LHCN-M2 (cell line): ENCODE measurements at regions not wholly inside any gene's neighbourhood (a gene's known extent, or its start where the extent isn't known, plus 50 kb on each side); places are given as distances from the start of the nearest gene placed in this dataset.

Source experiments
- DNase-seq: peaks from one replicate; pipeline ENCODE4 v3.0.0-alpha.2; 2012; ENCODE audit warnings: low read depth

DNA sequence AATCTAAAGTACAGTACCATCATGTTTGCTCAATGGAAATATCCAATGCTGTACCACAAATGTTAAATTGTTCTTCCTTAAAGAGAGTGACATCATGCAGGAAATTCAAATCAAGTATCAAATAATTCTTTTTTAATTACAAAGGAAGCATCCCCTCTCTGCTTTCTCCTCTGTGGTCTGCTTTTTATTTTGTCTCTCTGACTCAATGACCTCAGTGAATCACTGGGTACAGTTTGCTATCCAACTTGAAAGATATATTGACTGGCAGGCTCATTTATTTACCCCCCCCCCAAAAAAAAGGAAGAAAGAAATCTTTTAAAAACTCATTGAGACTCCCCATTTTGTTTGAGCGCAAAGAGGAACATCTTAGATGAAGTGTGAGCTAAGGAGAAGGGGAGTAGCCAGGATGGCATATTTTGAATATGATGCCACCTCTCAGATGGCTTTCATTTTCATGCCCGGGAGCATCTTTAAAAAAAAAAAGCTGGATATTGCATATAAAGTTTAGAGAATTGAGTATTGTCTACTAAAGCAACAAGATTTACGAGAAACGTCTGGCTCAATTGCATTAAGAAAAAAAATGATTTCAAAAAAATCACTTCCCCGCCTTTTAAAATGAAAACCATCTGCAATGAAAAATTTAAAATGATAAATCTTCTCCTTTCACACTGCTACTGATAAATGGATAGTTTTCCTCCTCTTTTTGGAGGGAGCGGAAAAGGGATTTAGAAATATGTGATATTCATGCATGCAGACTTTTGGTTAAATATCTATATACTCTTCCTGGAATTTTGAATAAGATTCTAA is 307.1 kb upstream of the DPH6 start:
- peak; percentile 16 for DNase-seq

DNA sequence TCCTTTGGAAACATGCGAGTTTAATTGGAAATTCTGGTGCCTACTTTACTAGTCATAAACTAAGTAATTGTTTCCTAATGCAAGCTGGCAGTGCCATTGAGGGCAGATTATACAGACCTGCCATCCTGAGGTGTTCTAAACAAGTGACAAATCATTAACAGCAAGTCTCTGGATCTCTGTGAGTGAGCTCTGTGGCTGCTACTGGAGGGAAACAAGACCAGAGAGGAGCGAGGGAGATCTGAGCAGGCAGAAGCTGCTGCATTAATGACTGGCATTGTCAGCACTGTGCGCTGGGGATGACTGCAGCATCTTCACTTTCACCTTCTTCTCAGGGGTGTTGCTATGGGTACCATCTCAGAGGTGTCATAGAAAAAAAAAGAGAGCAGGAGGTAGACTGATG is 308.4 kb upstream of the DPH6 start:
- no peak for DNase-seq

DNA sequence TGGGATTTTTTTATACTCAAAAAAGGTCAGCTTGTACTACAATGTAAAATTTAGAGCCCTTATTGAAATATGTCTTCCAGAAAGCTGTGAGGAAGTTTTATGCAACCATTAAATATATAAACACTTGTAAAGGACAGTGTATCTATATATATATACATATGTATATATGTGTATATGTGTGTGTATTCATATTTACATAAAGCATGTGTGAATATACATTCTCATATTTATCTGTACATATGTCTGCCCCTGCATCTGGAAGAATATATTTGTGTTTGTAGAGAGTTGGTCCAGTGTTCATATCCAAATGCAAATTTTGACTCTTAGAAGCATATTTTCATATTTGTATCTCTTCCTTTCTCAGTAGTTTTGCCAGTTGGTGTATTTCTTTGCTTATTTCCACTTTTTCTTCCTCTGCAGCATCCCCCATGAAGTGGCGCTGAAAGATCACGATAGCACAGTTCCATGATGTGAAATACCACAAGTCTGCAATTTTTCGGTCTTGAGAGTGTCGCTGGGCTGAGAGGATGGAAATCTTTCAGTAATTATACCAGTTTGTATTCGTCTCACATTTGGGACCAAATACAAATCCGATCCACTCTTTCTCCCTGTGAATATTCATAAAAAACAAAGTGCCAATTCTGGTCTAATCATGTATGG is 311.7 kb upstream of the DPH6 start:
- no peak for DNase-seq

DNA sequence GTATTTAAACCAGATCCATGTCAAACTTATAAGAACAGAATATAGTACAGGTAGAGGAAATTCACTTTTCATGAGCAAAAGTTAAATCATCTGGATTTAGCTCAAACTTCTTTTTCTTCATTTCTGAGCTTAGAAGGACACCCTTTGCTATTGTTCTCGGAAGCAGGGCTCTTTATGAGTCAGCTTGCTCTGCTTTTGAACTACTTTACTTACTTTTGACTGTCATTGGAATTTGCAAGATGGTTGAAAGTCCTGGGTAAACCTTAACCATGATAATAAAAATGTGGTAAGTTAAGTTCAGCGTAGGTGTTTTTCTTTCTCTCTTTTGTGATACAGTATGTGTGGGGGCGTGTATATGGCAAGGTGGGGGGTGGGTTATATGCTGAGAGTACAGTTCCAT is 312.7 kb upstream of the DPH6 start:
- no peak for DNase-seq

DNA sequence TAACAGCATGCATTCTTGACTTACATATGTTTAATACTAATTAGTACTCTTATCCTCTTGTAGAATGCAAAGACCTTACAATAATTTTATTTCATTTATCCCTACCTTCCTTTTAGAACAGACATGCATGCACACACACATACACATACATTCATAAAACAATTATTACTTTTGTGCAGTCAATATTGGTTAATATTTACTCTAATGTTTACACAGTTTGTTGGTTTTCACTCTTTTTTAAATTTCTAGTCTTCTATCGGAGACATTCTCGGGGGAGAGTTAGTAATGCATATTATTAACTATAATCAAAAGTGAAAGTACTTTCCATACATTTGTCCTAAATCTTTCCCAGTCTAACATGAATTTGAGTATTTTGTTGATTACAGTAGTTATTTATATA is 317.7 kb upstream of the DPH6 start:
- DNase-seq: no peak

DNA sequence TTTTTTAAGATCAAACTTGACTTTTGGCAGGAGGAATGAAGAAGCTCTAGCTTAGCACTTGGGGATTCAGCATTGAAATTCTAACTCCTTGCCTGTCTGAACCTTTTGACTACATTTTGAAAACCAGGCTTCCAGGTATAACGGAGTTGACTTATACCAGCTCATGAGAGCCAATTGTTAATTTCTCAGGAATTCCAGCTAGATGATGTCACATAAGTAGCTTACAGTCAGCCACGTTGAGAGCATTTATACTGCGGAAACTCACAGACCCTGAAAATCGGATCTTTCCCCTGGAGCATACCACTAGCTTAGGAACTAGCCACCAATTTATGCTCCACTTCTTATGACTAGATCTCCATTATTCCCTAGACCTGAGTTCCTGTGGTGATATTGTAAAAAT is 321.4 kb upstream of the DPH6 start:
- DNase-seq: no peak

DNA sequence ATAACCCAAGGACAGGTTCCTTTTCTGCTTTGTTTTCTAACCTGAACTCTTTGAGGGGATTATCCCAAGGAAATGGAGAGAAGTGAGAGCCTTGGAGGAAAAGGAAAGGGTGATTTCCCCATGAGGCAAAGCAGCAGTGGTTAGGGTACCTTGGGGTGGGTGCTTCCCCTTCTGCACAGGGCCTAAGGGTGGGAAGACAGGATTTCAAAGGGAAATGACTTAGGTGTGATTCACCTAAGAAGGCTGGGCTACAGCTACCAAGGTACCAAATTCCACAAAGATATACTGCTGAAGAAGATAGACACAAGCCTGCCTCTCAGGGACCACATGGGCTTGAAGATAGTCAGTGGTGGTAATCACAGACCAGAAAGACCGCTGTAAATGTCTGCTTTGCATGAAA is 325.3 kb upstream of the DPH6 start:
- no peak for DNase-seq

DNA sequence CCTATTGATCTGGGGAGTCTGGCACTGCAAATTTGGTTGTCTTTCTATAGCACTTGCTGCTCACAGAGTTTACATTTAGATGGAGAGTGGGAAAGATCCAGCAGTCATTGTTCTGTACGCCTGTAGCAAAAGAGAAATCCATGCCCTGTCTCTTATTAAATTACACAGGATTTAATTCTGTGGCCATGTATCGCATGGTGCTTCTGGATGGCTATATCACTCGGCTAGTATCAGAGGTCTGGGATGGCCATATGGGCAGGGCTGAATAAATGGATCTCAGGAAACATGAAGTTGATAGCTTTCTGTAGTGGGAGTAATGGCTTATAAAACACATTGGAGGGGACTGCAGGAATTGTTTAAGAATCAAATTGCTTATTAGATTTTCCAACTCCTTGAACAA is 325.8 kb upstream of the DPH6 start:
- no peak for DNase-seq

DNA sequence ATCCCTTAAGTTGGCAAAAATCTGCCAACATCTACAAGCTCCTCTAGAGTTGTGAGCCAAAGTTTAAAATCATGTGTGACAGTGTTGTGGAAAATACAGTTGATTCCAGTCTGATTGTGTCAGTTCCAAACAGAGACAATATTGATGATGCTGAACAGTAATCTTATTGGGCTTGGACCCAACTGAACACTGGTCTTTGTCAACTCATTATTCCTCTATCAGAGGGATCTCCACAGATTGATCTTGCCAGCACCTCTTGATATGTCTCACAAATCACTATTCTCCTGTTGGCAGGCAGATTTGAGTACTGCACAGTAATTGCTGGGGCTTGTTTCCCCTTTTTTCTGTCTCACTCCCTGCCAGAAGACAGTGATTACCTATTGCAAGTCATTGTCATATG is 326.6 kb upstream of the DPH6 start:
- DNase-seq: no peak

DNA sequence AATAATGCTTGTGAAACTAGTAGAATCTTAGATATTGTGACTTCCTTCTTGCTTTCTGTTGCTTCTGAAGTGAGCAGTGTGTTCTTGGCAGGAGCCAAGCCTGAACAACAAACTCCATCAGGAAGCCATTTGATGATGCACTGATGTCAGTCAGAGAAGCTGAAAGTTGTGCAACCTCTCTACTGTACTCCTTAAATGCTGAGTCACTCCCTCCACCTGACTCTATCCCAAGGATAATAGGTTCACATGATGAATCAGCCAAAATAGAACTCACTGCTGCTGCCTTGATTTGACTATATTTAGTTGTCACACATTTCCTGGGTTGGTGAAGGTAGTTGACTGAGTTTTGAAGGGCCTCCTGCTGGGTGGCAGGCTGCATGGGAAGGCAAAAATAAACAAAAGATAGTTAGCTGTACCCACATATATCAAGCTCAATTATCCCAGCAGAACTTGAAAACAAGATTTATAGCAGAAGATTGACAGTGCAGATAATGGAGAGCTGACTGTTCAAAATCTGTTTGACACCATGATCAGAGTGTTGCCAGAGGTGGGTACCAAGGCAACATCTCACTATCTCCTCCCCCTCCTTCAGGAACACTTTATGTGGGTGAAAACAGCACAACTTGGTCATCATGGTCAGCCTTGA is 328.4 kb upstream of the DPH6 start:
- peak; percentile 88 for DNase-seq

DNA sequence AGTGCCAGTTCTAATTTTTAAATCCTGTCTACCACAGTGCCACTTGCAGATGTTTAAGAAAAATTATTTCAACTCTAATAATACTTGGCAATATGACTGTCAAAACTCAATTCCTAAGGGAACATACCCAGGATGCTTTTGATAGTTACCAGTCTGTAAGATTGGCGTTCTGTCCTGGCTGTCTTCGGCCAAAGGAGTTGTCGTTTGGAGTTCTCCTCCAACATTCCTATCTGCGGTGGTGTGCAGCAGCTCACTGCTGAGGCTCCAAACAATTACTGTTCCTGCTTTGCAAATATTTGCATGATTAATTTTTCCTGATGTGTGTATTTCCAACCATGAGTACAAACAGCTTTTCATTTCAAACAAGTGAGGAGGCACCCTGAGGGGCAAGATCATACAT is 330.8 kb upstream of the DPH6 start:
- no peak for DNase-seq

DNA sequence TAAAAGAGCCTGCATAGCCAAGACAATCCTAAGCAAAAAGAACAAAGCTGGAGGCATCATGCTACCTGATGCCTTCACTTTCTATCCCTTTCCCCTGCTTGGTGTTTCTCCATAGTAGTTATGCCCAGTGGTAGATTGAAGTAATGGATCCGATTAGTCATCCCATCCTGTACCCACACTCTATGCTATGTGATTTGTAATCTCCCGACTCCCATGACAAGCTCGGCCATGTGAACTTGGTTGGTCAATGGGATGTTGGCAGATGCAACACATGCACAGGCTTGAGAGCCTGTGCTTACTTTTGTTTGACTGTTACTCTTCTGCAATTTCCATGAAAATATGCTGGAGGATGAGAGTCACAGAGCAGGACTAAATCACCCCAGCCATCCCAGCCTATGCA is 334.9 kb upstream of the DPH6 start:
- peak; percentile 11 for DNase-seq

DNA sequence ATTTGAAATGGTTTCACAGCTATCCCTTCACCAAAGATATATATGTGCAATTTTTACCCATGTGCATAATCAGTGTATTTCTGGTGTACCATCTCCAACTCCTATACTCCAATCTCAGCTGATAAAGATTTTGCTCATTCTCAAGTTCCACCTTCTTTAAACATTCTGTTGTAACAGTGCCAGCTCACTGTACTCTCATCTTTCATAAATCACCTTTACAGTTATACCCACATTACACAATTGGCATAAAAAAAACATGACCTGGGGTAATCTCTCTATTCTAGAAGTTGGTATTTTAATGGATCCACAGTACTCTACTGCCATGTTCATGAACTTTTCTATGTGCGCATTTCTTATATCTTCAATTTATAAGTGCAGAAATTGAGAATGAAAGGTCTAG is 339.9 kb upstream of the DPH6 start:
- peak; percentile 8 for DNase-seq

DNA sequence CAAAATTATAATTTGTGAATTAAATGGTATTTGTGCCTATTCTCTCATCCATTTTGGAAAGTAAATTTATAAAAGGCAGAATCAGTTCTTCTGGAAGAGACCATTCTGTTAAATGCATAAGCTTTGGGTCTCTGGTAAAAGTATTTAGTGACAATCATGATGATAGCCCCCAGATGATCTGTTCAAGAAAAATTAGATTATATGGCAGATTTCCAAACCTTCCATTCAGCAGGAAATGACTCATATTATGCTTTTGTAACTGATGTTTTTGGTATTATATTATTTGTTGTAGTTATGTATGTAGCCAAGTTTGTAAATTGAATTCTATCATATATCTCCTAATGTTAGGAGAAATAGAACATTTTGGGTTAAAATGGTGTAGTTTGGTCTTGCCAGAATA is 340.8 kb upstream of the DPH6 start:
- DNase-seq: peak; percentile 41

DNA sequence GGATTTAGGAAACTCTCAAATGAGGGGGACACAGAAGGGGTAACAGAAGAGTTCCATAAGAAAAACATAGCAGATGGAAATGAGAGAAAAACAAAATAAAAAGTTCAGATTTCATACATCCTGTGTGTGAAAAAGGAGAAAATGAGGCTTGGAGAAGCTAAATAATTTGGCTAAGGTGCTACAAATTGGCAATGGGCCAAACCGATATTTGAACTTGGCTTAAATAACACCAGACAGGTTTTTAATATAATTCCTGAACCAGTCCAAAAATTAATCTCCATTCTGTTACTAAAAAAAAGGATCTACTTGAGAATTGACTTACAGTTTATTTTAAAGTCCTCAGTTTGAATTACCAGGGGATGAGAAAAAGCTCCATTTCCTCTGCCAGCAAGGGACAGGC is 342.9 kb upstream of the DPH6 start:
- DNase-seq: no peak

DNA sequence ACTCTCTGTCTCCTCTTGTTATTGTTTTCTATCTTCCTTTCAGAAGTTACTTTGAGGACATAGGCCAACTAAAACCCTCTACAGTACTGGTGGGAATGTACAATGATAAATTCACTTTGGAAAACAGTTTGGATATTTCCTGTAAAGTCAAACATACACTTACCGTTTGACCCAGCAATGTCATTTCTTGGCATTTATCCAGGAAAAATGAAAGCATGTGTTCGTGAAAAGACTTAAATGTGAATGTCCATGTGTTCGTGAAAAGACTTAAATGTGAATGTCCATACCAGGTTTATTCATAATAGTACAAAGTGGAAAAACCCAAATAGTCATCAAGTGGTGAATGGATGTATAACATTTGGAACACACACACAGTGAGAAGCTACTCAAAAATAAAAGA is 361.5 kb upstream of the DPH6 start:
- DNase-seq: no peak

DNA sequence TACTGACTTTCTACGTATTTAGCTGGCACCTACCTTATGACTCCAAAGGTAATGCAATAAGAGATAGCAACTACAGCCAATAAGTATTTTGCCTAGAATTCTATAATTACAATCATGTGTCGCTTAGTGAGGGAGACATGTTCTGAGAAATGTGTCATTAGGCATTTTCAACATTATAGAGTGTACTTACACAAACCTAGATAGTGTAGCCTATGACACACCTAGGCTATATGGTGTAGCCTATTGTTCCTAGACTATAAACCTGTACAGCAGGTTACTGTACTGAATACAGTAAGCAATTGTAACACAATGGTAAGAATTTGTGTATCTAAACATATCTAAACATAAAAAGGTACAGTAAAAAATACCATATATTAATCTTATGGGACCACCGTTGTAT is 363.4 kb upstream of the DPH6 start:
- DNase-seq: no peak

DNA sequence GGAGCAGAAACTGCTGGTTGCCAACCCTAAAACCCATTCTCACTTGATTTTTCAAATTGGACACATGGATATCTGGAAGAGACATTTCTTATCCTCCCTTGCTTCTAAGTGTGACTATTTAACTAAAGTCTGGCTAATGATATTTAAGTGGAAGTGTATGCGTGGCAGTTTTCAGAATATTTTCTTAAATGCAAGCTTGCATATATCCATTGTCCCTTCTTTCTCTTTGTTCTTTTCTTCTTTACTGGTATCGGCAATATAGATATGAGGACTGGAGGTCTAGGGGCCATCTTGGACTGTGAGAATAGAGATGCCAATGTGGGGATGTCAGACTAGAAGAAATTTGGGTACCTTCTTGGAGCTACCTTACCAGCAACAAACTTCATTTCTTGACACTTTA is 364.3 kb upstream of the DPH6 start:
- DNase-seq: no peak

DNA sequence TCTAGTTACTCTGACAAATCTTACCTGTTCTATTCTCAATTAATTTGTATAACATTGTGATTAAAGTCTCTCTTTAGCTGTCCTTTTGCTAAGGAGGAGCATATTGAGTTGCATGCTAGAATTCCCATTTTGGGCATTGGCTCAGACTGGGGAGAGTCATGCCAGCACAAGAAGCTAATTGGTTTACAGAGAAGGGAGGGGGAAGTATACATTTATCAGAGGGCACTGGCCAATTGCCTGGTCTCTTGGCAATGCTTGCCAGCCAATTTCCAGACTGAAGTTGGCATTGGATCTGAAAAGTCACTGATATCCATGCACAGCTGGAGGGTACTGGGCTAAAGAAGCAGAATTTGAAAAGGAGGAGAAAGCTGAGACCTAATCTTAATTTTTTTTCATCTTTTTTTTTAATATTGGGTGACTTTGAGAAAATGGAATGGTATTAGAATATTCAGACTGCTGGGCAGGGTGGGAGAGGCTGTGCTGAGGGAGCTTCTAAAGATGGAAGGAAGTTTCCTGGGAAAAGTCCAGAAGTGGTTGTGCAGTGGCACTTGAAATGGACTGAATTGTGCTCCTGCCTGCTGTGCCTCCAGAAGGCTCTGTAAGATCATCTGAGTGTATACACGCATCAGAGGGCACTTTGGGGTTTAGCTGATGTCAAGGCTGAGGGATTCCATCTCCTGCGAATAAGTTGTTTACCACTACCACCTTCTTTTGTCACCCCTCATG is 365.2 kb upstream of the DPH6 start:
- DNase-seq: no peak

DNA sequence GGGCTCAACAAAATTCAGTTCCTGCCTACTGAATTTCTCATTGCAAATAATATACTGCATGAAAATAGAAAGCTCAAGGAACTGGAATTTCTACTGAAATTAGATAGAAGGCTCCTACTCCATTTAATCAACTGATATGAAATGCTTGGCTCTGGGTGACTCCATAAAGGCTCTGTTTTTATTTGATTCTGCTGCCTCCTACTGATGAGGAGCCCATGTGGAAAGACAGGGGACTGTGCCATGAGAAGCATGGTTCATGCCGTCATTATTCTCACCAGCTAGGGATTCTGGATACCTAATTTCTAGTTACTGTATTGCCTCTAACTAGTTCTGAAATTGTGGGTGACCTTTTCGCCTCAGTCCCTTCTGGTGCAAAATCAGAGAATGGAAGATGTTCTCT is 366.2 kb upstream of the DPH6 start:
- DNase-seq: peak; percentile 43

DNA sequence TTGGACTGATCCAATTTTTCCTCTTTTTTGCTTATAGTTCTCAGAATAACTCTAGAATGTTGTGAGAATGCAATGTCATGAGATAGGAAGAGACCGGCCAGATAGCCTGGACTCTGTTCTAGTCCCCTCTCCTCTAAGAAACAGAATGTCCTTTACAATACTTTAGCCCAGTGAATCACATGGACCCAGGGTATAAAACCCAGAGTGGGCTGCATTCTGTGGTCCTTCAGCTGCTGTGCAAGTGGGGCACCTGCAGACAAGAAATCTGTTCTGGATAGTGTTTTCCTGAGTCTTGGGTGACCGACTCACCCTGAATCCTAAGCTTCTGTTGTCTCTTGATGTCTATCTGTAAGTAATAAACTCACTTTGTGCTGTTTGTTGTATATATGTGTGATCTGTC is 368.6 kb upstream of the DPH6 start:
- DNase-seq: no peak

DNA sequence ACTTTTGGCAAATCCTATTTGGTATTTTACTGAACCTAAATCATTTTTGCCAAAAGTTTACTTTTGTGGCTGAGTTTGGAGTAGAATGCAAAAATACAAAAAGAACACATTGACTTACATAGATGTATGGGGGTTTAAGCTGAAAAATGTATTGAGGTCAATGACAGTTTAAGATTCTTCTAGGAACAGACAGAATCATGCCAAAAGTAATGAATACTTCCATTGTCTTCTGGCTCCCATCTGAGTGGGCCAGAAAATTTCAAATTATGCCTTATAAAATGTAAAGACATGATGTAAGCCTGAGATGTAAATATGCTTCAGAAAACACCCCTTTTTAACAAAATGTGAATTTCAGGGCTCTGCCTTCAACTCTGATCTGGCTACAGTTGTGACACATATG is 375.1 kb upstream of the DPH6 start:
- no peak for DNase-seq
